VCaP (cell line): ENCODE measurements at regions not wholly inside any gene's neighbourhood (a gene's known extent, or its start where the extent isn't known, plus 50 kb on each side); places are given as distances from the start of the nearest gene placed in this dataset.
"Not testable (repeated sequence)": the region's sequence is repeated elsewhere in the genome, so short reads cannot be mapped to it uniquely, and the experiment has no call there.

Experiments used
- H3K27ac ChIP-seq: fragments of 450-650 bp; 2 replicates; pipeline ENCODE4 v1.5.1; 2017
- TF ChIP-seq, protein P1 (sequence below): fragments of 450-650 bp; conservative IDR thresholded peaks from 2 replicates; pipeline ENCODE4 v1.5.1; 2017; ENCODE audit warnings: mild to moderate bottlenecking, moderate library complexity

DNA sequence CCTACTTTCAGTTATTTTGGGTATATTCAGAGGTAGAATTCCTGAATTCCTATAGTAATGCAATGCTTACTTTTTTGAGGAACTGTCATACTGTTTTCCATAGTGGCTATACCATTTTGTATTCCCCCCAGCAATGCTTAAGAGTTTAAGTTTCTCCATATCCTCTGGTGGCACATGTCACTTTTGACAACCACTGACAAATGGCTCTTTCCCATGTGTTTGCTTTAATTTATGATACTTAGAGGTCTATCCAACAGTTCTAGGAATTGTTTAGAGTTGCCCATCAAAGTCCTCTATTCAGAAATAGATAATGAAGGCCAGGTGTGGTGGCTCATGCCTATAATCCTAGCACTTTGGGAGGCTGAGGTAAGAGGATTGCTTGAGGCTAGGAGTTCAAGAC, 128.9 kb upstream of the CFAP20DC start:
- TF ChIP-seq, protein P1, sequence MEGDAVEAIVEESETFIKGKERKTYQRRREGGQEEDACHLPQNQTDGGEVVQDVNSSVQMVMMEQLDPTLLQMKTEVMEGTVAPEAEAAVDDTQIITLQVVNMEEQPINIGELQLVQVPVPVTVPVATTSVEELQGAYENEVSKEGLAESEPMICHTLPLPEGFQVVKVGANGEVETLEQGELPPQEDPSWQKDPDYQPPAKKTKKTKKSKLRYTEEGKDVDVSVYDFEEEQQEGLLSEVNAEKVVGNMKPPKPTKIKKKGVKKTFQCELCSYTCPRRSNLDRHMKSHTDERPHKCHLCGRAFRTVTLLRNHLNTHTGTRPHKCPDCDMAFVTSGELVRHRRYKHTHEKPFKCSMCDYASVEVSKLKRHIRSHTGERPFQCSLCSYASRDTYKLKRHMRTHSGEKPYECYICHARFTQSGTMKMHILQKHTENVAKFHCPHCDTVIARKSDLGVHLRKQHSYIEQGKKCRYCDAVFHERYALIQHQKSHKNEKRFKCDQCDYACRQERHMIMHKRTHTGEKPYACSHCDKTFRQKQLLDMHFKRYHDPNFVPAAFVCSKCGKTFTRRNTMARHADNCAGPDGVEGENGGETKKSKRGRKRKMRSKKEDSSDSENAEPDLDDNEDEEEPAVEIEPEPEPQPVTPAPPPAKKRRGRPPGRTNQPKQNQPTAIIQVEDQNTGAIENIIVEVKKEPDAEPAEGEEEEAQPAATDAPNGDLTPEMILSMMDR = no peak
- no peak overlapping the region for H3K27ac ChIP-seq

DNA sequence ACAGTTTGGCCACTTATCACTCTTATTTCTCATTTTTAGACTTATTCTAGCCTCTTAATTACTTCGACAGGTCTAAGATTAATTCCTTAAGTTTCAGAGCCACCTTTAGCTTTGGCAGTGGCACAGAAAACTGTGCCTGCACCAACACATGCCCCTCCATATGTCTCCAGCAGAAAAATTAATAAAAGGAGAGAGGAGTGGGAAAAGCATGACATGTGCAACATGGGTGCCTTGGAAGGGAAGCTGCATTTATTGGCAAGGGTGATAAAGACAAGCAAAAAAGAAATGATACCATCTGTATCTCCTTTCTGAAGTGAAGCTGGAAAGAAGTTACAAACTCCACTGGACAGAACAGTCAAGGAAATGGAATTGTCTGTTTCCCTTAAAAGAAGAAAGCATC, 121.7 kb upstream of the CFAP20DC start:
- TF ChIP-seq, protein P1 = no peak
- H3K27ac ChIP-seq = no peak overlapping the region

DNA sequence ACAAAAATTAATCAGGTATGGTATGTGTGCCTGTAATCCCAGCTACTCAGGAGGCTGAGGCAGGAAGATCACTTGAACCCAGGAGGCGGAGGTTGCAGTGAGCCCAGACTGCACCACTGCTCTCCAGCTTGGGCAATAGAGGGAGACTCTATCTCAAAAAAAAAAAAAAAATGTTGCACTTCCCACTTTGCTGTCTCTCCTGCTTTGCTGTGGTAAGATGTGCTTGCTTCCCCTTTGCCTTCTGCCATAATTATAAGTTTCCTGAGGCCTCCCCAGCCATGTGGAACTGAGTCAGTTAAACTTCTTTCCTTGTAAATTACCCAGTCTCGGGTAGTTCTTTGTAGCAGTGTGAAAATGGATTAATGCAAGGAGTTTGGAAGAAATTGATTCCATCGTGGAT, 120.3 kb upstream of the CFAP20DC start:
- not testable (repeated sequence) for H3K27ac ChIP-seq

DNA sequence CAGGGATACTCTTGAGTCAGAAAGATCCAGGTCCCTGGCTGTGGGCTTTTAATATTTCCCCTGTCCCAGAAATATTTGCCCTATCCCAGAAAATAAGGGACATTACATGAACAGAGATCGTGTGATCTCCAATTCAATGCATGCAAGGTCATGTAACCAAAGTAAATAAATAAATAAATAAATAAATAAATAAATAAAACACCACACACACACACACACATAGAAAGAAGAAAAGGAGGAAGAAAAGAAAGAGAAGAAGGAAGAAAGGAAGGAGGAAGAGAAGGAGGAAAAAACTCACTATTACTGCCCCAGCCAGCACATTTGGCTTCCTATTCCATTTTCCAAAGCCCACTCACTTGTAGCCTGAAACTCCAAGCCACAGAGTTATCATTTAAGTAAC, 117.9 kb upstream of the CFAP20DC start:
- H3K27ac ChIP-seq = no peak overlapping the region
- TF ChIP-seq, protein P1 = no peak

DNA sequence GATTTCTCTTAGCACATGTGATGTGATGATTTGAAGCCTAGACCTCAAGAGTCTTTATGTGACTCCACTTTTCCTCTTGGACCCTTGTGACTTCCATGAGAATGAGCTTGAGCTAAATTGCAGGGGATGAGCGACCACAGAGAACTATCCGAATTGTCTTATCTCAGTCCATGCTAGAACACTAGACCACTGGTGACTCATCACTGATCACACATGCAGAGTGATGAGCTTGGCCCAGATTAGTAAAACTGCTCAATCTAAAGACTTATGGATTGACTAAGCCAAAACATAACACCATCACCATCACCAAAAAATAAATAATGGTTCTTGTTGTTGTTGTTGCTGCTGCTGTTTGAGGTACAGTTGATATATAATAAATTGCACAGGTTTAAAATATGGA, 114.1 kb upstream of the CFAP20DC start:
- no peak overlapping the region for H3K27ac ChIP-seq
- TF ChIP-seq, protein P1 = no peak

DNA sequence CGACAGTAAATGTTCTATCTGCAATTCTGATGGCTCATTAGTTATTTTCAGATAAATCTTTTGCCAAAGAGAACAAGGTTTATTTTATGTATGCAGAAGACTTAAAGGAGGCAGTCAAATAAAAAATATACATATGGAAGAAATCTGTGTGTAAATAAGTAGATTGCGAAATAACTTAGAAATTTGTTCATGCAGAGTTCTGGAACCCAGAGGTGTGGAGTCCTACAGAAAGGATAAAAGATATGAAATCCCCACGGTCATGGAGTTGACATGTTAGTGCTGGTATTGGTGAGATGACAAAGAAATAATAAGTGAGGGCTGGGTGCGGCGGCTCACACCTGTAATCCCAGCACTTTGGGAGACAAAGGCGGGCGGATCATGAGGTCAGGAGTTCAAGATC, 111.2 kb upstream of the CFAP20DC start:
- TF ChIP-seq, protein P1 = no peak
- H3K27ac ChIP-seq = no peak overlapping the region

DNA sequence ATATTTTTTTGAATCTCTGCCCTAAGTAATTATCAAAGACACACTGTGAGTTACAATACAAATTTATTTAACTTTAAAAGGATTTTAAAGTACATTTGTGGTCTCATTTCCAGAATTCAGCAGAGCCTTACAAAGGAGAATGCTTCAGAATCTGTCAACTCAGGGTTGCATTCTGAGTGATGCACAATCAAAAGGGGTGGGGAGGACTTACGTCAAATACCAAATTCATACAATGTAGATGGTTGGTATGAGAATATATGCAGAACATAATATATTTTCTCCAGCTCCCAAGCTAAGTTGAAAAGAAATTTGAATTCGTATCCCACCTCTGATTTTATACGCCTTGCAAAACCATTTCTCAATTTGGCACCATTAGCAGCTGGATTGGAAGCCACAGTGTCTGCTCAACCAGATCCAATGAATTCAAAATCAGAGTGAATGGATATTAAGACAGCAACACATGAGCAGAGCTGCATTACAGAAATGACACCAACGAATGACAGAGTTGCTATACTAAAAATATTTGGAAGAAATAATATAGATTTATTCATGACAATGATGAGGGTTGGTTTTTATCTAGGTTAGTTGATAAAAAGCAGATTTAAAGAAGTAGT, 110.4 kb upstream of the CFAP20DC start:
- no peak overlapping the region for H3K27ac ChIP-seq
- TF ChIP-seq, protein P1 = no peak

DNA sequence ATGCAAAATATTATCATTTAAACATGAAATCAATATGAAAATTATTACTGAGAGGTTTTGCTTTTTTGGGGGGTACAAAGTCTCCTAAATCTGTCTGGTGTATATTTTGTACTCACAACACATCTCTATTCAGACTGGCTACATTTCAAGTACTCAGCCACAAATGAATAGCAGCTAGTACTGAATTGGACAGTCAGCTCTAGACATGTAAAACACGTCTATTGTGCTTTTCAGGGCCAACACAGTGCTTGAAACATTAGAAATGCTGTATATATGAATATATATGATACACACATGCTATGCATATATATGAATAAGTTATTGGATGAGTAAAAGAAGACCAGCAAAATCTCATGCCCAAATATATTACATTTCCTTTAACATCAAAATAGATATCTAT, 103.8 kb upstream of the CFAP20DC start:
- no peak overlapping the region for H3K27ac ChIP-seq
- TF ChIP-seq, protein P1 = no peak
